Osteoblast (primary cell): ENCODE measurements at regions not wholly inside any gene's neighbourhood (a gene's known extent, or its start where the extent isn't known, plus 50 kb on each side); places are given as distances from the start of the nearest gene placed in this dataset.

Experiments used
- DNase-seq: peaks from one replicate; pipeline ENCODE4 v3.0.0; 2011; ENCODE audit warnings: low spot score, mixed read lengths; ENCODE audit not compliant: insufficient read length; ENCODE audit errors: missing footprints
- H2AFZ ChIP-seq: 2 replicates; pipeline ENCODE4 v1.6.0; 2011; ENCODE audit warnings: mild to moderate bottlenecking, low read length
- H3K27ac ChIP-seq: 2 replicates; pipeline ENCODE4 v1.5.1; 2011; ENCODE audit warnings: mild to moderate bottlenecking, low read depth, low read length, moderate library complexity
- H3K27me3 ChIP-seq: 2 replicates; pipeline ENCODE4 v1.6.0; 2012; ENCODE audit warnings: mild to moderate bottlenecking, control low read depth, inconsistent platforms, low read length, moderate library complexity; ENCODE audit not compliant: insufficient read depth
- H3K36me3 ChIP-seq: 2 replicates; pipeline ENCODE4 v1.5.1; 2011; ENCODE audit warnings: mild to moderate bottlenecking, low read length, control low read depth, moderate library complexity; ENCODE audit not compliant: insufficient read depth
- H3K4me1 ChIP-seq: 2 replicates; pipeline ENCODE4 v1.5.1; 2011; ENCODE audit warnings: mild to moderate bottlenecking, low read length, control low read depth, moderate library complexity; ENCODE audit not compliant: insufficient read depth
- H3K4me2 ChIP-seq: 2 replicates; pipeline ENCODE4 v1.6.0; 2011; ENCODE audit warnings: mild to moderate bottlenecking, low read length; ENCODE audit not compliant: insufficient read depth
- H3K4me3 ChIP-seq: fragments of 200-600 bp; sonication (generic); 3 replicates; pipeline ENCODE4 v1.5.1; 2012; ENCODE audit warnings: mild to moderate bottlenecking, low read length, inconsistent platforms; ENCODE audit not compliant: insufficient read depth
- H3K79me2 ChIP-seq: 2 replicates; pipeline ENCODE4 v1.6.0; 2012; ENCODE audit warnings: mild to moderate bottlenecking, low read length, control low read depth, inconsistent platforms; ENCODE audit not compliant: insufficient read depth
- H3K9me3 ChIP-seq: 2 replicates; pipeline ENCODE4 v1.5.1; 2011; ENCODE audit warnings: low read depth, low read length, control low read depth
- H4K20me1 ChIP-seq: 2 replicates; pipeline ENCODE4 v1.6.0; 2012; ENCODE audit warnings: mild to moderate bottlenecking, low read length, control low read depth; ENCODE audit not compliant: insufficient read depth
- TF ChIP-seq, protein P1 (sequence below): IDR thresholded peaks from 2 replicates; pipeline ENCODE4 v1.5.1; 2011; ENCODE audit warnings: mild to moderate bottlenecking, low read depth, low read length, moderate library complexity; ENCODE audit errors: extremely low read depth

DNA sequence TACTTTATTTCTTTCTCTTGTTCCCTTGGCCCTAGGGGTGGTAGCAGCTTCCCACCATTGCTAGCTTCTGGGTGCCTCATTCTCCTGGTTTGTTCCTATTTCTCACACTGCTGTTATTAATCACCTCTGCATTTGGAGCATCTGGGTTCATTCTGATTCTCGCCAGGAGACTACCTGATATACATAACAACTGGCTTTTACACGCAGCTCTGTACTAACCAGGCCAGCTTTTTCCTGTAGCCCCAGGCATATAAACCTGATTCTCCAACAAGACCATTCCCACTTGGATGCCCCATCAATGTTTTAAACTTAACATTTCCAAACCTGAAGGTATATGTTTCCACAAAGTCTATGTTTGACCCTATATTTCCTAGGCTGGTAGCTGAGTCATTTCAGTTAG, 403.9 kb upstream of the DCC start:
- no peak for DNase-seq

DNA sequence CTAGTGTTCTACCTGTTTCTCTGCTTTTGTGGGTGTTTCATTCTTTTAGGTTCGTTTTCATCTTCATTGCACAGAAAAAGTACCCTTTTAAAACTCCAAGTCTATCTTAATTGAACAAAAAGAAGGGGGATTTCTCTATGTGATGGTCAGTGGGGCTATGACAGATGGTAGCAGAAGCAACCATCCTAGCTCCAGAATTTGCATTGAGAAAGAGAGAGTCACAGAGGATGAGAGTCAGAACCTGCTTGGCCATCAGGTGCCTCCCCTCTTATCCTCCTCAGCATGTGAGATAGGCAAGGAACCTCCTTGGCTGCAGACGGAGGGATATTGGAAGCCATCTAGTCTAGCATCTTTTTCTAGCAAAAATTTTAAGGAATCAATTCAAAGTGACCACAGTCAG, 398.0 kb upstream of the DCC start:
- Histone ChIP-seq H3K79me2 (no peaks in the 10 kb centered on the region), H2AFZ (no peak overlapping the region), H3K4me1 (no peaks in the 10 kb centered on the region), H3K27me3 (no peaks in the 10 kb centered on the region), H3K4me2 (no peak overlapping the region), H3K4me3 (no peak overlapping the region), H3K27ac (no peak overlapping the region), H3K36me3 (no peaks in the 10 kb centered on the region), H4K20me1 (no peaks in the 10 kb centered on the region), H3K9me3 (peaks cover 4% of the 10 kb centered on the region)
- TF ChIP-seq, protein P1, sequence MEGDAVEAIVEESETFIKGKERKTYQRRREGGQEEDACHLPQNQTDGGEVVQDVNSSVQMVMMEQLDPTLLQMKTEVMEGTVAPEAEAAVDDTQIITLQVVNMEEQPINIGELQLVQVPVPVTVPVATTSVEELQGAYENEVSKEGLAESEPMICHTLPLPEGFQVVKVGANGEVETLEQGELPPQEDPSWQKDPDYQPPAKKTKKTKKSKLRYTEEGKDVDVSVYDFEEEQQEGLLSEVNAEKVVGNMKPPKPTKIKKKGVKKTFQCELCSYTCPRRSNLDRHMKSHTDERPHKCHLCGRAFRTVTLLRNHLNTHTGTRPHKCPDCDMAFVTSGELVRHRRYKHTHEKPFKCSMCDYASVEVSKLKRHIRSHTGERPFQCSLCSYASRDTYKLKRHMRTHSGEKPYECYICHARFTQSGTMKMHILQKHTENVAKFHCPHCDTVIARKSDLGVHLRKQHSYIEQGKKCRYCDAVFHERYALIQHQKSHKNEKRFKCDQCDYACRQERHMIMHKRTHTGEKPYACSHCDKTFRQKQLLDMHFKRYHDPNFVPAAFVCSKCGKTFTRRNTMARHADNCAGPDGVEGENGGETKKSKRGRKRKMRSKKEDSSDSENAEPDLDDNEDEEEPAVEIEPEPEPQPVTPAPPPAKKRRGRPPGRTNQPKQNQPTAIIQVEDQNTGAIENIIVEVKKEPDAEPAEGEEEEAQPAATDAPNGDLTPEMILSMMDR, result no peak
- DNase-seq, result no peak

More for the DNA sequence above, 403.9 kb upstream of the DCC start:
- Histone ChIP-seq H3K4me2 (no peak overlapping the region), H3K4me3 (no peak overlapping the region), H3K79me2 (no peaks in the 10 kb centered on the region), H3K4me1 (no peaks in the 10 kb centered on the region), H3K36me3 (no peaks in the 10 kb centered on the region), H2AFZ (no peak overlapping the region), H3K27ac (no peak overlapping the region), H3K27me3 (no peaks in the 10 kb centered on the region), H3K9me3 (peaks cover 4% of the 10 kb centered on the region), H4K20me1 (no peaks in the 10 kb centered on the region)
- TF ChIP-seq, protein P1, result no peak

- H3K27ac ChIP-seq, result no peak overlapping the region
- H3K27me3 ChIP-seq, result no peaks in the 10 kb centered on the region
- peaks cover 4% of the 10 kb centered on the region for H3K9me3 ChIP-seq
- no peak overlapping the region for H2AFZ ChIP-seq
- TF ChIP-seq, protein P1, result no peak
- no peak overlapping the region for H3K4me2 ChIP-seq
- no peak overlapping the region for H3K4me3 ChIP-seq
- DNase-seq, result no peak
- H3K79me2 ChIP-seq, result no peaks in the 10 kb centered on the region
- no peaks in the 10 kb centered on the region for H3K36me3 ChIP-seq
- no peaks in the 10 kb centered on the region for H3K4me1 ChIP-seq
- no peaks in the 10 kb centered on the region for H4K20me1 ChIP-seq
Observed at GRCh38 chr18:51943281-51943680, 396.7 kb upstream of the DCC start.

GRCh38 chr18:51946946-51947345, 393.1 kb upstream of the DCC start:
- DNase-seq, result no peak
- H3K4me3 ChIP-seq, result no peak overlapping the region
- no peak overlapping the region for H3K27ac ChIP-seq
- no peak overlapping the region for H2AFZ ChIP-seq
- H3K79me2 ChIP-seq, result no peaks in the 10 kb centered on the region
- no peaks in the 10 kb centered on the region for H3K36me3 ChIP-seq
- TF ChIP-seq, protein P1, result no peak
- no peaks in the 10 kb centered on the region for H3K9me3 ChIP-seq
- H4K20me1 ChIP-seq, result no peaks in the 10 kb centered on the region
- no peak overlapping the region for H3K4me2 ChIP-seq
- H3K4me1 ChIP-seq, result no peaks in the 10 kb centered on the region
- H3K27me3 ChIP-seq, result no peaks in the 10 kb centered on the region
